Stimulated activated CD4-positive, alpha-beta T cell treated with anti-CD3 and anti-CD28 coated beads, TNF-alpha, amount 100 ng/mL, for 24 hours (primary cell): ENCODE measurements at regions not wholly inside any gene's neighbourhood (a gene's known extent, or its start where the extent isn't known, plus 50 kb on each side); places are given as distances from the start of the nearest gene placed in this dataset.
A peak's percentile ranks its signal among the peaks of the same experiment; 100 is the strongest.
"Not testable (repeated sequence)": the region's sequence is repeated elsewhere in the genome, so short reads cannot be mapped to it uniquely, and the experiment has no call there.

Experiments used
- DNase-seq, 3 experiments: peaks; one replicate each; pipeline ENCODE4 v3.0.0-alpha.2; 2020; ENCODE audit warnings: low read depth in 3 of 3

GRCh38 chr17:20842012-20842411 is 200.8 kb downstream of the USP22 start:
- DNase-seq, result not testable (repeated sequence)

- DNase-seq, result not testable (repeated sequence)
These were observed 199.6 kb downstream of the USP22 start for GRCh38 chr17:20843261-20843660.

- peak in 2 of 3 experiments; percentile 15 to 56 for DNase-seq
These were observed 198.8 kb downstream of the USP22 start for GRCh38 chr17:20843799-20844553.

GRCh38 chr17:20848869-20849443 is 193.9 kb downstream of the USP22 start:
- not testable (repeated sequence) for DNase-seq

- DNase-seq, result not testable (repeated sequence)
These were observed 191.1 kb downstream of the USP22 start for GRCh38 chr17:20851591-20852238.

GRCh38 chr17:20852239-20852989 is 190.4 kb downstream of the USP22 start:
- DNase-seq, result peak in 1 of 3 experiments; percentile 13

GRCh38 chr17:20852990-20853370 is 189.8 kb downstream of the USP22 start:
- DNase-seq, result no peak

GRCh38 chr17:20855910-20856470 is 186.8 kb downstream of the USP22 start:
- DNase-seq, result not testable (repeated sequence)

DNA sequence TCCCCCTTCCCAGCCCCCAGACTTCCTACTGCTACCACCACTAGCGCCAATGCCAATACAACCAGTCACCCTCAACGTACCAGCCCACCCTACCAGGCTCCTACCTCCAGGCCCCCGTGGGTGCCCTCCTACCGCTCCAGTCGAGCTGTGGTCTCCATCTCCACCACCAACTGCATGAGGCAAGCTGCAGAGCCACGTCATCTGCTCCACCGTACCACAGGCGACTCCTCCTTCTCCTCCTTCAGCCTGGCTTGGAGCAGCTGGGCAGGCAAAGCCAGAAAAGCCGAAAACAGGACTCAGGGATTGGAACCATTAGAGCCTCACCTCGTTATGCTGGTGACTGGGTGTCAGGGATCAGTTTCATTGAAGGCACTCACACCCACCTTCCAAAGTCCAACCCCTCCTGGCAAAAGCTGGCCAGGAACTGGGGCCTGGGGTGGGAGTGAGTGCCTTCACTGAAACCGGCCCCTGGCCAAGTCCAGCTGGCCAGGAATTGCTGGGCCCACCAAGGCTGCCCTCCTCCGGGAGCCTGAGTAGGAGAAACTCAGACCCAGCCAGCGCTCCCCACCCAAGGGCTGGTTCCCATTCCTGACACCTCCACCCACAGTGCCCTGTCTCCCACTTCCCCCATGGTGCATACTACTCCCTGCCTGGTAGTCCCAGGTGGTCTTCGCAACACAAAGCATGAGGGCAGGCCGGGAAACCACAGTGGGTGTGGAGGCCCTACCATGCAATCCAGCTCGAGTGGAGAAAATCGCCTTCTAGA is 176.2 kb downstream of the USP22 start:
- DNase-seq, result not testable (repeated sequence)

GRCh38 chr17:20867436-20867937 is 175.3 kb downstream of the USP22 start:
- not testable (repeated sequence) for DNase-seq

DNA sequence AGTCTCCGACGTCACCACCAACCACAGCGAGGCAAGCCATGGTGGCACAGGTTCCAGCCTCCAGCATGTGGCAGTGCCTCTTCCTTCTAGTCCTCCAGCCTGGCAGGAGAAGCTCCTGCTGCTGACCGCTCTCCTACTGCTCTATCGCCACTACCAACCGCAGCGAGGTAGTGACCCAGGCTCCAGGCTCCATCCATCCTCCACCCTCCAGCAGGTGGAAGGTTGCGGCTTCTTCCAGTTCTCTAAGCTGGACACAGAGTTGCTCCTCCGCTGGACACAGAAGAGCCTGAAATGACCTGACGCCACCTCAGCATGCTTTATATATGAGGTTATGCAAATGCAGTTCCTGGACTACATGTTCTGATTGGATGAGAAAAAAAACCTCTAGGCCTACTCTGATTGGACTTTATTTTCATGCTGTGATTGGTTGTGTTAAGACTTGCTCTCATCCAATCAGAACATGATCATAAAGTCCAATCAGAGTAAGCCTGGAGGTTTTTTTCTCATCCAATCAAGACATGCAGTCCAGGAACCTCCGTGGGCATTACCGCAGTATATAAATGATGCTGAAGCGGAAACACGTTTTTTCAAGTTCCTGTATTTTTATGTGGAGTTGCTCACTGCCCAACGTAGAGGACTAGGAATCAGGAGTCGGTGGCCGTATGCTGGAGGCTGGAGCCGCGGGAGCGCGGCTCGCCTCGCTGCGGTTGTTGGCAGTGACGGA is 174.7 kb downstream of the USP22 start:
- DNase-seq, result not testable (repeated sequence)

GRCh38 chr17:20868662-20869007 is 174.2 kb downstream of the USP22 start:
- DNase-seq, result not testable (repeated sequence)

GRCh38 chr17:20873173-20873572 is 169.6 kb downstream of the USP22 start:
- DNase-seq, result not testable (repeated sequence)

- not testable (repeated sequence) for DNase-seq
These were observed 169.0 kb downstream of the USP22 start for GRCh38 chr17:20873688-20874328.

GRCh38 chr17:20877384-20877783 is 165.4 kb downstream of the USP22 start:
- DNase-seq, result not testable (repeated sequence)

DNA sequence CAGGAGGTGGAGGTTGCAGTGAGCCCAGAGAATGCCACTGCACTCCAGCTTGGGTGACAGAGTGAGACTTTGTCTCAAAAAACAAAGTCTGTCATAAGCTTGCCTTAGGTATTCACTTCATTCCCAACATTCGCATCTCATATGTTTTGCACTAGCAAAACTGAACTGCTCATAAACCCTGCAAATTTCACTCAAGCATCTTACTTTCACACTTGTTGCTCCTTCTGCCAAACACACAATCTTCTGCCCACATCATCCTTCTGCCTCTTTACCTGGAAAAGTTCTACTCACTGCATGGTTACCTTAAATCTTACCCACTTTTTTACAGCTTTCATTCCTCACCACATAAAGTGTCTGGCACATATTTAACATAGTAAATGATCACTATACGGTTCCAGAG is 152.5 kb downstream of the USP22 start:
- DNase-seq, result no peak

- not testable (repeated sequence) for DNase-seq
These were observed 147.4 kb downstream of the USP22 start for GRCh38 chr17:20895426-20895825.

GRCh38 chr17:20896153-20896649 is 146.6 kb downstream of the USP22 start:
- DNase-seq, result peak in 1 of 3 experiments; percentile 44

- DNase-seq, result not testable (repeated sequence)
These were observed 144.1 kb downstream of the USP22 start for GRCh38 chr17:20898726-20899125.
